ENCODE measurements at regions not wholly inside any gene's neighbourhood (a gene's known extent, or its start where the extent isn't known, plus 50 kb on each side); places are given as distances from the start of the nearest gene placed in this dataset.

DNA sequence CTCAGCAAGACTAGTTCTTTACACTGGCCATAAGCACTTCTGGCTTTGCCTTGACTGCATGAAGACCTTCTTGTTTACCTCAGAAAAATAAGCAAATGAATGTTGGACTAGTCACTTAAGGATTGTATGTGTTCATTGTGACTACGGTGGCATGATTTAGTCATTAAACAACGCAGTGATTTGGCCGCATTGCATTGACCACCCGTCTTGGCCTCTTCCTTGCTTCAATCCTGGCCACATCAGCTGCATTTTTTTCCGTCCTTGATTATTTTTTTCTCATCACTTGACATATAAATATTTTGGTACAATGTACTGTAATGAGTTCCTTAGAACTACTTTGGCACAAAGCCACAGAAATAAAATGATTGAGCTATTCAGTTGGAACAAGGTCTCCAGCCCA lies 656.2 kb downstream of the RAB28 start:
- no peaks in the 10 kb centered on the region for H4K20me1 ChIP-seq (ENCODE audit: insufficient read depth, low read length)
- H3K4me3 Mint-ChIP-seq = no peak overlapping the region
- no peaks in the 10 kb centered on the region for H3K27me3 ChIP-seq (ENCODE audit: control insufficient read depth in 2 of 2, insufficient read depth in 2 of 2, low read length in 2 of 2)
- TF ChIP-seq CTCF (IDR thresholded peaks at IDR 0.05) = no peak
- H3K4me2 ChIP-seq (replicated peaks; ENCODE audit: extremely low read depth, low read length, poor library complexity, severe bottlenecking) = no peak overlapping the region
- H3K9ac ChIP-seq (ENCODE audit: insufficient read depth, low read length, poor library complexity, severe bottlenecking) = no peak overlapping the region
- no peaks in the 10 kb centered on the region for H3K36me3 Mint-ChIP-seq
- H3K4me1 Mint-ChIP-seq = no peaks in the 10 kb centered on the region
- H3K27ac ChIP-seq (ENCODE audit: low read depth in 1 of 2, low read length in 2 of 2) = no peak overlapping the region
- no peak overlapping the region for H3K4me3 ChIP-seq (replicated peaks in 1 of 3; ENCODE audit: low read depth in 2 of 3, low read length in 3 of 3)
- no peak overlapping the region for H2AFZ ChIP-seq (ENCODE audit: insufficient read depth, low read depth, low read length, poor library complexity, severe bottlenecking)
- H3K9me3 ChIP-seq (replicated peaks in 1 of 2; ENCODE audit: control insufficient read depth in 1 of 2, insufficient read depth in 1 of 2, low read length in 2 of 2) = no peaks in the 10 kb centered on the region
- H3K79me2 ChIP-seq (ENCODE audit: insufficient read depth, low read length) = no peaks in the 10 kb centered on the region
- intact Hi-C loops (cut with micrococcal nuclease) = no loop called here
- no peaks in the 10 kb centered on the region for H3K36me3 ChIP-seq (replicated peaks in 1 of 2; ENCODE audit: control insufficient read depth in 1 of 2, insufficient read depth in 2 of 2, low read length in 2 of 2)
- peaks cover 0 to 7% (median 2%) of the 10 kb centered on the region in 7 donors for H3K9me3 Mint-ChIP-seq
- no peaks in the 10 kb centered on the region for H3K4me1 ChIP-seq (ENCODE audit: control insufficient read depth in 1 of 2, insufficient read depth in 2 of 2, low read length in 2 of 2)
- 100% methylated on average over 1 of the region's 5 CpGs for WGBS (ENCODE audit: insufficient coverage)
- peaks cover 0 to 3% (median 0%) of the 10 kb centered on the region in 3 donors for H3K27me3 Mint-ChIP-seq (ENCODE audit: low read depth in 3 of 3)
- DNase-seq = no peak
- no peak overlapping the region for H3K27ac Mint-ChIP-seq

DNA sequence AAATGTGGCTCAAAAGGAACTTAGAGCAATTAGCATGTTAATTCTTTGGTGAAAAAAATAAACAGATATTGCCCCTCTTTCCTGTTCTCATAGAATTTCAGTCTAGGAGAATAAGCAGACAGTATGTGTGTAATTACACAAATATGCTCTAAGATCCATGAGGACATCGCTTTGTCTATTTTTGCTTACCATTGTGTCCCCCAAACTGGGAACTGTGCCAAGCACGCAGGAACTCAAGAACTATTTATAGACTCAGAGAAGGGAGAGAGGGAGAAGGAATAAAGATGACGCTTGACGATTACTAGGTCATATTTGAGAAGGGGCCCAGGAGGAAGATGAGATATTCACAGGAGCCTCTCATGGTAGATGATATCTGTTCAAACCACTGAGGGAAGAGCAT lies 692.6 kb downstream of the RAB28 start:
- Mint-ChIP-seq H3K36me3 (no peaks in the 10 kb centered on the region), H3K27ac (no peak overlapping the region), H3K4me3 (no peak overlapping the region), H3K9me3 (peaks cover under 1 to 24% (median 8%) of the 10 kb centered on the region in 7 donors), H3K27me3 (ENCODE audit: low read depth in 3 of 3) (no peaks in the 10 kb centered on the region), H3K4me1 (no peaks in the 10 kb centered on the region)
- no peaks in the 10 kb centered on the region for H4K20me1 ChIP-seq (ENCODE audit: insufficient read depth, low read length)
- H3K9me3 ChIP-seq (replicated peaks in 1 of 2; ENCODE audit: control insufficient read depth in 1 of 2, insufficient read depth in 1 of 2, low read length in 2 of 2) = peaks cover 8 to 9% of the 10 kb centered on the region in 2 donors
- no peak for TF ChIP-seq CTCF (IDR thresholded peaks at IDR 0.05)
- H3K4me1 ChIP-seq (ENCODE audit: control insufficient read depth in 1 of 2, insufficient read depth in 2 of 2, low read length in 2 of 2) = no peaks in the 10 kb centered on the region
- intact Hi-C loops (cut with micrococcal nuclease) = no loop called here
- no peak overlapping the region for H3K4me3 ChIP-seq (replicated peaks in 1 of 3; ENCODE audit: low read depth in 2 of 3, low read length in 3 of 3)
- no peak overlapping the region for H3K4me2 ChIP-seq (replicated peaks; ENCODE audit: extremely low read depth, low read length, poor library complexity, severe bottlenecking)
- H2AFZ ChIP-seq (ENCODE audit: insufficient read depth, low read depth, low read length, poor library complexity, severe bottlenecking) = no peak overlapping the region
- WGBS (ENCODE audit: insufficient coverage) = 43% methylated on average over 3 of the region's 4 CpGs
- no peaks in the 10 kb centered on the region for H3K27me3 ChIP-seq (ENCODE audit: control insufficient read depth in 2 of 2, insufficient read depth in 2 of 2, low read length in 2 of 2)
- H3K27ac ChIP-seq (ENCODE audit: low read depth in 1 of 2, low read length in 2 of 2) = no peak overlapping the region
- H3K79me2 ChIP-seq (ENCODE audit: insufficient read depth, low read length) = no peaks in the 10 kb centered on the region
- no peak for DNase-seq
- H3K9ac ChIP-seq (ENCODE audit: insufficient read depth, low read length, poor library complexity, severe bottlenecking) = no peak overlapping the region
- H3K36me3 ChIP-seq (replicated peaks in 1 of 2; ENCODE audit: control insufficient read depth in 1 of 2, insufficient read depth in 2 of 2, low read length in 2 of 2) = no peaks in the 10 kb centered on the region
